ENCODE measurements at regions not wholly inside any gene's neighbourhood (a gene's known extent, or its start where the extent isn't known, plus 50 kb on each side); places are given as distances from the start of the nearest gene placed in this dataset.

DNA sequence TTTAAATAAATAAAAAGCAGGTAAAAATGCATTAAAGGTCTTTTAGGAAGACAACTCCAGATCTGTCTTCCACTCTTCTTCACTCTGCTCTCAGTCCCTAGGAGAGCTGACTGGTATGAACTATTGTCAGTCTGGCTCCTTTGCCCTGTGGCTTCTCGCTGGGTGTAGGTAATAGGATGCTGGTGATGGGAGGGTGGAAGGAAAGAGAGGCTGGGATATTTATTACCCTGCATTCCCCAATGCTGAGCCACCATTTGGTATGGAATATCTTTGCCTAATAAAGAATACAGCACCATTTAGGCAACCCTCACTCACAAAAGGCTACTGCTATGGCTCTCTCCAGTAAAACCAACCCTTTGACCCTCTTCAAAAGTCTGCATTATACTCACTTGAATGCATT, 326.9 kb downstream of the CNTN3 start:
- no peak overlapping the region for H3K4me3 ChIP-seq (ENCODE audit: low read depth, low read length)

DNA sequence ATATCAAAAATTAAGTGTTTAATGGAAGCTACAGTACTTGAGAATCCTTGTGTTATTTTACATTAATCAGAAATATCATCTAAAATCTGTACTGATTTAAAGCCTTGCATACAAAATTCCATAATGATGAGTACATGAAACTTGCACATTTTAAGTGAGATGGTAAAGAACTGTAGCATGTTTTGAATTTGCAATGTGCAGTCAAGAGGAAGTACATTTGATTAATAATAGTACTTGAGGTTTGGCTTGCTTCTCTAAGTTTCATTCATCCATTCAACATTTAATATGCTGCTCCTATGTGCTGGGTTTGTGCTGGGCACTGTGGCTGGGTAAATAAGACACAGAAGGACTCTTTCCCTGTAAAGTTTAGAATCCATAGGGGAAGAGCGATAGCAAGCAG, 332.3 kb downstream of the CNTN3 start:
- Histone ChIP-seq H3K4me3 (ENCODE audit: low read depth, low read length) (no peak overlapping the region), H3K9me3 (ENCODE audit: control insufficient read depth, insufficient read depth, low read depth, low read length) (no peaks in the 10 kb centered on the region), H3K27ac (ENCODE audit: low read depth, low read length) (no peak overlapping the region), H3K36me3 (ENCODE audit: control insufficient read depth, insufficient read depth, low read length) (no peaks in the 10 kb centered on the region), H3K27me3 (ENCODE audit: control insufficient read depth, insufficient read depth, low read length) (no peaks in the 10 kb centered on the region), H3K4me1 (ENCODE audit: control insufficient read depth, insufficient read depth, low read length) (no peaks in the 10 kb centered on the region), H3K9ac (ENCODE audit: low read length) (no peak overlapping the region)

More for the DNA sequence above, 326.9 kb downstream of the CNTN3 start:
- H3K9me3 ChIP-seq (ENCODE audit: control insufficient read depth, insufficient read depth, low read depth, low read length) = no peaks in the 10 kb centered on the region
- H3K4me1 ChIP-seq (ENCODE audit: control insufficient read depth, insufficient read depth, low read length) = no peaks in the 10 kb centered on the region
- no peak overlapping the region for H3K27ac ChIP-seq (ENCODE audit: low read depth, low read length)
- no peaks in the 10 kb centered on the region for H3K27me3 ChIP-seq (ENCODE audit: control insufficient read depth, insufficient read depth, low read length)
- H3K9ac ChIP-seq (ENCODE audit: low read length) = no peak overlapping the region
- H3K36me3 ChIP-seq (ENCODE audit: control insufficient read depth, insufficient read depth, low read length) = no peaks in the 10 kb centered on the region

DNA sequence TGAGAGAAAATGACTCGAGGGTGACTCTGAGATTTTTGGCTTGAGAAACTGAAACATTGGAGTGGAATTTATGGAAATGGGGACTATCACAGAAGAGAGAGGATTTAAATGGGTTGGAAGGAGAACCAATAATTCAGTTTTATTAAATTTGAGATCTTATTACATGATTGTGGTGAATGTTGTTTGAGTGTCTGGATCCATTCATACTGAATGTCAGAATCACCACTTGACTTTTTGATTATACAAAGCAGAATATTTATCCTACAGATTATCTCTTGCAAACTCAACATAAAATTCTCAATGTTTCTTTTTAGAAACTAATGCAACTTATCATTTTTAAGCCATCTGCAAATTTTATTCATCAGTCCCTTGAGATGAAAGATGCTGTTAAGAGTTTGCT, 332.8 kb downstream of the CNTN3 start:
- Histone ChIP-seq H3K9me3 (ENCODE audit: control insufficient read depth, insufficient read depth, low read depth, low read length) (no peaks in the 10 kb centered on the region), H3K4me1 (ENCODE audit: control insufficient read depth, insufficient read depth, low read length) (no peaks in the 10 kb centered on the region), H3K27ac (ENCODE audit: low read depth, low read length) (no peak overlapping the region), H3K27me3 (ENCODE audit: control insufficient read depth, insufficient read depth, low read length) (no peaks in the 10 kb centered on the region), H3K4me3 (ENCODE audit: low read depth, low read length) (no peak overlapping the region), H3K9ac (ENCODE audit: low read length) (no peak overlapping the region), H3K36me3 (ENCODE audit: control insufficient read depth, insufficient read depth, low read length) (no peaks in the 10 kb centered on the region)

DNA sequence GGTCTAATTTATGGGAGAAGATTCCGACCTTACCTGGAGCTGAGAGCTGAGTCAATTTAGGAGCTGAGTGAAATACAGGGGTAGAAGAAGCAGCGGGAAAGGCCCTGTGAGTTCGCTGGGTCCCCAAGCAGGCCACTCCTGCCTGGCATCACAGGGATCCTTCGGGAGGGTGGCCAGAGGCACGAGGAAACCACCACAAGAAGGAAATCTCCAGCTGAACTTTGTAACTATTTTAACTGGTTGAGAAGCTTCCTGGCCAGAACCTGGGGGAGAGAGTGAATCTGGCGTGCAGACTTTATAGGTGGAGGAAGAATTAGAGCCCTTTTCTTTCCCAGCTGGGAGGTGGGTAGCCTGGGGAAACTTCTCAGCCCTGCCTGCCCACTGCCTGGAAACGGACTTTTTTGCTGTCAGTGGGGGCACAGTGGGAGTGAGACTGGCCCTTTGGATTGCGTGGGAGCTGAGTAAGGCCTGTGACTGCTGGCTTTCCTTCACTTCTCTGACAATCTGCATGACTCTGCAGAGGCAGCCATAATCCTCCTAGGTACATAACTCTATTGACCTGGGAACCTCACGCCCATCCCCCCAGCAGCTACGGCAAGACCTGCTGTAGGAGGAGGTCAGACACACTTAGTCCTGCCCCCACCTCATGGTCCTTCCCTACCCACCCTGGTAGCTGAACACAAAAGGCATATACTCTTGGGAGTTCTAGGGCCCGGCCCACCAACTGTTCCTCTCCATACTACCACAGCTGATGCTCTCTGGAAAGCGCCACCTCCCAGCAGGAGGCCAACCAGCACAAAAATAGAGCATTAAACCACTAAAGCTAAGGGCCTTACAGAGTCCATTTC, 340.7 kb downstream of the CNTN3 start:
- H3K27me3 ChIP-seq (ENCODE audit: control insufficient read depth, insufficient read depth, low read length) = no peaks in the 10 kb centered on the region
- H3K27ac ChIP-seq (ENCODE audit: low read depth, low read length) = no peak overlapping the region
- no peak overlapping the region for H3K4me3 ChIP-seq (ENCODE audit: low read depth, low read length)
- no peaks in the 10 kb centered on the region for H3K36me3 ChIP-seq (ENCODE audit: control insufficient read depth, insufficient read depth, low read length)
- no peaks in the 10 kb centered on the region for H3K9me3 ChIP-seq (ENCODE audit: control insufficient read depth, insufficient read depth, low read depth, low read length)
- peaks cover 8% of the 10 kb centered on the region; the same call in 1 of the 2 replicates for H3K4me1 ChIP-seq (ENCODE audit: control insufficient read depth, insufficient read depth, low read length)
- H3K9ac ChIP-seq (ENCODE audit: low read length) = no peak overlapping the region

DNA sequence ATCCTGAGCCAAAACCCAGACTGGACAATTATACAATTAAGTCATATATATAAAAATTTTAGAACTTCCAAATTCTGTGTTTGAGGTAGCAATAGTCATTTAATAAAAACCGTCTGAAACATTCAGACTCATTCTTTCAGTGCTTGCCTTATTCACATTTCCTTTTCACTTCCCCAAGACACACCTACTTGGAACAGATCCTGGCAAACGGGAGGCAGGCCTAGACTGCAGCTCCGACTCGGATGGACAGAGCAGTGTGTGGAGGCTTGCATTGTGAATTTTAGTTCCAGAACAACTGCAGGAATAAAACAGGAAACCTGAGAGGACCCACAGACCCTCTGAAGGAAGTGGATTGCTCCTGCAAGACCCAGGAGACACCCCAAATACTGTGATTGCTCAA, 341.4 kb downstream of the CNTN3 start:
- peaks cover 8% of the 10 kb centered on the region; the same call in 1 of the 2 replicates for H3K4me1 ChIP-seq (ENCODE audit: control insufficient read depth, insufficient read depth, low read length)

DNA sequence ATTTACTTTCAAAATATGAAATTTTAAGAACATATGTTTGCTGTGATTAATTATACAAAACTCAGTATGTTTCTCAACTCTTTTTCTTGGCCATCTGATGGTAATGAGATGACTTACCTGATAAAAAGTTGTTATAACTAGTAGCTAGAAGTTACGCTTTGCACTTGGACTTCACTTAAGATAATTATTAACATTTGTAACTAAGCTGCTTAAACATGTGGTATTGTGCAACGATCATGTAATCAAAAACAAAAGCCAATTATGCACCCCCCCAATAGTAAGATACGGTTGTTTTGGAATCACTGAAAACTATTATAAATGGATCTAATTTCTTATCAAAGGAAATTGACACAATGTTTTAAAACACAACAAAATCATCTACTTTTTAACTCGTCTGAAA, 342.9 kb downstream of the CNTN3 start:
- H3K36me3 ChIP-seq (ENCODE audit: control insufficient read depth, insufficient read depth, low read length) = no peaks in the 10 kb centered on the region
- peaks cover 8% of the 10 kb centered on the region; the same call in 1 of the 2 replicates for H3K4me1 ChIP-seq (ENCODE audit: control insufficient read depth, insufficient read depth, low read length)
- H3K9ac ChIP-seq (ENCODE audit: low read length) = no peak overlapping the region
- no peak overlapping the region for H3K27ac ChIP-seq (ENCODE audit: low read depth, low read length)
- H3K4me3 ChIP-seq (ENCODE audit: low read depth, low read length) = no peak overlapping the region
- no peaks in the 10 kb centered on the region; the same call in 1 of the 2 replicates for H3K27me3 ChIP-seq (ENCODE audit: control insufficient read depth, insufficient read depth, low read length)
- no peaks in the 10 kb centered on the region for H3K9me3 ChIP-seq (ENCODE audit: control insufficient read depth, insufficient read depth, low read depth, low read length)

More for the DNA sequence above, 341.4 kb downstream of the CNTN3 start:
- Histone ChIP-seq H3K9ac (ENCODE audit: low read length) (no peak overlapping the region), H3K9me3 (ENCODE audit: control insufficient read depth, insufficient read depth, low read depth, low read length) (no peaks in the 10 kb centered on the region), H3K27me3 (ENCODE audit: control insufficient read depth, insufficient read depth, low read length) (no peaks in the 10 kb centered on the region; the same call in 1 of the 2 replicates), H3K27ac (ENCODE audit: low read depth, low read length) (no peak overlapping the region), H3K36me3 (ENCODE audit: control insufficient read depth, insufficient read depth, low read length) (no peaks in the 10 kb centered on the region), H3K4me3 (ENCODE audit: low read depth, low read length) (no peak overlapping the region)

DNA sequence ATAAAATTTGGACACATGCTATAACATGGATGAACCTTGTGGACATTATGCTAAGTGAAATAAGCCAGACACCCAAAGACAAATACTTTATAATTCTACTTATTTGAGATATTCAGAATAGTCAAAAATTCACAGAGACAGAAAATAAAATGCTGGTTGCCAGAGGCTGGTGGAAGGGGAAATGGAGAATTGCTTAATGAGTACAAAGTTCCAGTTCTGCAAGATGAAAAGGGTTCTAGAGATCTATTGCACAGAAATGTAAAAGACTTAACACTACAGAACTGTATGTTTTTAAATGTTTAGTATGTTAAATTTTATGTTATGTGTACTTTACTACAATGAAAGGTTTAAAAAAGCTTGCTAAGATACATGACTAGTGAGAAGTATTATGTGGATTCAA, 344.8 kb downstream of the CNTN3 start:
- Histone ChIP-seq H3K4me1 (ENCODE audit: control insufficient read depth, insufficient read depth, low read length) (peaks cover 8% of the 10 kb centered on the region; the same call in 1 of the 2 replicates), H3K9me3 (ENCODE audit: control insufficient read depth, insufficient read depth, low read depth, low read length) (no peaks in the 10 kb centered on the region), H3K27ac (ENCODE audit: low read depth, low read length) (no peak overlapping the region), H3K36me3 (ENCODE audit: control insufficient read depth, insufficient read depth, low read length) (no peaks in the 10 kb centered on the region), H3K27me3 (ENCODE audit: control insufficient read depth, insufficient read depth, low read length) (no peaks in the 10 kb centered on the region; the same call in 1 of the 2 replicates), H3K4me3 (ENCODE audit: low read depth, low read length) (no peak overlapping the region), H3K9ac (ENCODE audit: low read length) (no peak overlapping the region)

DNA sequence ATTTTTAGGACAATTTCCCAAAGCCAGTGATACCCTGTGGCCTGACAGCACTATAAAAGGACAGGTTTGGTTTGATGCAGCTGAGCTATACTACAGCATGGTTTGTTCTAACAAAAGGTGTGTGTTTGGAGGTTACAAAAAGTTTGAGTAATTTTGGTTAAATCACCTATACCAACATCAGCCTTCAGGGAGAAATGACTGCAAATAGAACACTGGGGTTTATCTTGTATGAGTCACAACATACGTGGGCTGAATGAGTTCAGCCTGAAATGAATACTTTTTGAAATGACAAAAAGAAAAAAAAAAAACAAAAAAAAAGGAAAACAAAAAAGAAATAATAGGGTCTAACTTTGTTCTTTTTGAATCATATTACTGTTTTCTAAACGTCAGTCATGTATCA, 345.7 kb downstream of the CNTN3 start:
- Histone ChIP-seq H3K4me3 (ENCODE audit: low read depth, low read length) (no peak overlapping the region), H3K9me3 (ENCODE audit: control insufficient read depth, insufficient read depth, low read depth, low read length) (no peaks in the 10 kb centered on the region), H3K36me3 (ENCODE audit: control insufficient read depth, insufficient read depth, low read length) (no peaks in the 10 kb centered on the region), H3K27me3 (ENCODE audit: control insufficient read depth, insufficient read depth, low read length) (no peaks in the 10 kb centered on the region; the same call in 1 of the 2 replicates), H3K4me1 (ENCODE audit: control insufficient read depth, insufficient read depth, low read length) (peaks cover 2% of the 10 kb centered on the region; the same call in 1 of the 2 replicates), H3K9ac (ENCODE audit: low read length) (no peak overlapping the region), H3K27ac (ENCODE audit: low read depth, low read length) (no peak overlapping the region)

DNA sequence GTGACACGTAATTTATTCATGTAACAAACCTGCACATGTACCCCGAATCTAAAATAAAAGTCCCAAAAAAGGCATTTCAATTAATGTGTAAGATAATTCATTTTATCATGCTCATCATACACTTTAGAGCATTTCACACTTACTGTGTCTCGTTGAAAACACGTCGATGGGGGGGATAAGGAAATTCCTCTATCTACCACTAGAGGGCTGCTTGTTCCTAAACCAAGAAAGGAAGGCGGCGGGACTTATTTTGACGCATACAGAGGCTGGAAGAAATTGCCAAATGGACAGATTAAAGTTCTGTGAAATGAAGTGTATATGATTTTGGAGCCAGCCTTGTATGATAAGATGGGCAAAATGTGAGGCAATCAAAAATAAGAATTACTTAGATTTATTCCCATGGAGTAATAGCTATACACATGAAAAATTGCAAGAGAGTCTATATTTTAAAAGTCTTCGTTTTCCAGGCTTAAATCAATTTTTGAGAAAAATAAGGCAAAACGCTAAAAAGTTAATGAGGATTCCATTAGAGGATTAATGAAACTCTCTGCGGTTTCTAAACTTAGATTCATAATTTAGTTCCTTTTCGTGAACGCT, 346.8 kb downstream of the CNTN3 start:
- H3K27ac ChIP-seq (ENCODE audit: low read depth, low read length) = no peak overlapping the region
- no peaks in the 10 kb centered on the region for H3K9me3 ChIP-seq (ENCODE audit: control insufficient read depth, insufficient read depth, low read depth, low read length)
- H3K4me1 ChIP-seq (ENCODE audit: control insufficient read depth, insufficient read depth, low read length) = no peaks in the 10 kb centered on the region
- no peaks in the 10 kb centered on the region for H3K36me3 ChIP-seq (ENCODE audit: control insufficient read depth, insufficient read depth, low read length)
- no peak overlapping the region for H3K9ac ChIP-seq (ENCODE audit: low read length)
- H3K4me3 ChIP-seq (ENCODE audit: low read depth, low read length) = no peak overlapping the region
- no peaks in the 10 kb centered on the region; the same call in 1 of the 2 replicates for H3K27me3 ChIP-seq (ENCODE audit: control insufficient read depth, insufficient read depth, low read length)

DNA sequence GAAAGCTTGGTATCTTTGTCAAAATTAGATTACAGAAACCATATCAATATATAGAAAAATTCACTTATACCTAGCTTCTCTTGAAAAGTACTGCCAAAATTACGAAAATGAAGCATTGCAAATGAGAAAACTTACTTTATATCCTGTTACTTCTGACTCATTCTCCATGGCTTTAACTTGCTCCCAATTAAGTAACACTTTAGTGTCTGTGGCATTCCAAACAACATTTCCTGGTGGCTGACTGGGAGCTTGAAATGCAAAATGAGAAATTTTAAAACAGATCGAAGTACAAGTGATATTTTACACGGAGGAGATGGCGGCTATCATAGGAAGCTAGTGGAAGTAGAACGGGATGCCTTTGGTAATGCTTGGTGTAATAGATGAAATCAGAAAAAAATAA, 347.3 kb downstream of the CNTN3 start:
- Histone ChIP-seq H3K27me3 (ENCODE audit: control insufficient read depth, insufficient read depth, low read length) (no peaks in the 10 kb centered on the region; the same call in 1 of the 2 replicates), H3K9ac (ENCODE audit: low read length) (no peak overlapping the region), H3K36me3 (ENCODE audit: control insufficient read depth, insufficient read depth, low read length) (no peaks in the 10 kb centered on the region), H3K4me1 (ENCODE audit: control insufficient read depth, insufficient read depth, low read length) (no peaks in the 10 kb centered on the region), H3K4me3 (ENCODE audit: low read depth, low read length) (no peak overlapping the region), H3K27ac (ENCODE audit: low read depth, low read length) (no peak overlapping the region), H3K9me3 (ENCODE audit: control insufficient read depth, insufficient read depth, low read depth, low read length) (no peaks in the 10 kb centered on the region)

DNA sequence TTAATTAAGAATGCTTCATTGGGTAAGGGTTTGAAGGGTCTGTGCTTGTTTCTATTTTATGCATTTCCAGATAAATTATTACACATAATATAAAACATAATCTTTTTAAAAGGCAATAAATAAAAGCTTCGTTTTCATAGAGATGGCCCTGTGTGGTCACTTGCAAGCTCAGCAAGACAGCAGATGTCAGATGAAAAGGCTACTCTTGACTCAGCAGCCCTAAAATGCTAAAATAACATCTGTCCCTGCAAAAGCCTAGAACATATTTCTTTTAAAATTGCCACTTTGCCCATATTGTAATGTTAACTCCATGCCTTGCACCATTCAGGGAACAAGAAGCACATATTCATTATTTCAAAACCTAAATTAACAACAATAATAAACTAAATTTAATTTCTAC, 349.4 kb downstream of the CNTN3 start:
- Histone ChIP-seq H3K4me1 (ENCODE audit: control insufficient read depth, insufficient read depth, low read length) (no peaks in the 10 kb centered on the region), H3K36me3 (ENCODE audit: control insufficient read depth, insufficient read depth, low read length) (no peaks in the 10 kb centered on the region), H3K4me3 (ENCODE audit: low read depth, low read length) (no peak overlapping the region), H3K27me3 (ENCODE audit: control insufficient read depth, insufficient read depth, low read length) (no peaks in the 10 kb centered on the region; the same call in 1 of the 2 replicates), H3K27ac (ENCODE audit: low read depth, low read length) (no peak overlapping the region), H3K9me3 (ENCODE audit: control insufficient read depth, insufficient read depth, low read depth, low read length) (no peaks in the 10 kb centered on the region), H3K9ac (ENCODE audit: low read length) (no peak overlapping the region)

Measured in HUES6 (cell line).